ENCODE measurements at regions not wholly inside any gene's neighbourhood (a gene's known extent, or its start where the extent isn't known, plus 50 kb on each side); places are given as distances from the start of the nearest gene placed in this dataset.

DNA sequence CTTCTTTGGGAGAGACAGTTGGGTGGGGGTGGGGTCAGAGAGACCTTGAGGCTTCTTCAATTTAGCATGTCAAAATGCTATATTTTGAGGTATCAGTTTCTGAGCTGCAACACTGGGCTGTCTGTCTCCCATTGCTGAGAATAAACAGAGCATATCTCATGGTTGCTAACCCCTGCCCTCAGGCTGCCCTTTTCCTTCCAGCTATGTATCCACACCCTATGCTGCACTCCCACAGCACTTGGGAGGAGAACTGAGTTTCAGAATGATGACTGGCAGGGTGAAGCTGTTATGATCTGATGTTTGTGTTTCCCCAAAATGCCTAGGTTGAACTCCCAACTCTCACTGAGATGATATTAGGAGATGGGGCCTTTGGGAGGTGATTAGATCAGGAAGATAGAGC is 794.0 kb downstream of the RNF144A start:
- H3K9me3 ChIP-seq (ENCODE audit: low read length) = no peaks in the 10 kb centered on the region
- H3K27ac ChIP-seq (ENCODE audit: low read length) = no peak overlapping the region
- no peaks in the 10 kb centered on the region for H3F3A ChIP-seq (ENCODE audit: insufficient read depth, low read length, poor library complexity, severe bottlenecking)
- no peak overlapping the region for H3K4me3 ChIP-seq (ENCODE audit: low read length)
- no peaks in the 10 kb centered on the region for H3K27me3 ChIP-seq (ENCODE audit: insufficient read depth, low read depth, low read length)
- no peaks in the 10 kb centered on the region for H3K79me2 ChIP-seq (replicated peaks; ENCODE audit: insufficient read depth, low read length)
- no peaks in the 10 kb centered on the region for H3K9me2 ChIP-seq (ENCODE audit: insufficient read depth, low read length)
- H3K4me2 ChIP-seq (ENCODE audit: low read length) = no peak overlapping the region
- no peak overlapping the region for H2AFZ ChIP-seq (ENCODE audit: low read depth, low read length)
- H3K9ac ChIP-seq (ENCODE audit: low read length) = no peak overlapping the region
- H4K20me1 ChIP-seq (ENCODE audit: insufficient read depth) = no peaks in the 10 kb centered on the region
- TF ChIP-seq, protein P1, sequence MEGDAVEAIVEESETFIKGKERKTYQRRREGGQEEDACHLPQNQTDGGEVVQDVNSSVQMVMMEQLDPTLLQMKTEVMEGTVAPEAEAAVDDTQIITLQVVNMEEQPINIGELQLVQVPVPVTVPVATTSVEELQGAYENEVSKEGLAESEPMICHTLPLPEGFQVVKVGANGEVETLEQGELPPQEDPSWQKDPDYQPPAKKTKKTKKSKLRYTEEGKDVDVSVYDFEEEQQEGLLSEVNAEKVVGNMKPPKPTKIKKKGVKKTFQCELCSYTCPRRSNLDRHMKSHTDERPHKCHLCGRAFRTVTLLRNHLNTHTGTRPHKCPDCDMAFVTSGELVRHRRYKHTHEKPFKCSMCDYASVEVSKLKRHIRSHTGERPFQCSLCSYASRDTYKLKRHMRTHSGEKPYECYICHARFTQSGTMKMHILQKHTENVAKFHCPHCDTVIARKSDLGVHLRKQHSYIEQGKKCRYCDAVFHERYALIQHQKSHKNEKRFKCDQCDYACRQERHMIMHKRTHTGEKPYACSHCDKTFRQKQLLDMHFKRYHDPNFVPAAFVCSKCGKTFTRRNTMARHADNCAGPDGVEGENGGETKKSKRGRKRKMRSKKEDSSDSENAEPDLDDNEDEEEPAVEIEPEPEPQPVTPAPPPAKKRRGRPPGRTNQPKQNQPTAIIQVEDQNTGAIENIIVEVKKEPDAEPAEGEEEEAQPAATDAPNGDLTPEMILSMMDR (IDR thresholded peaks at IDR 0.05; ENCODE audit: poor library complexity, severe bottlenecking) = no peak
- TF ChIP-seq TAF1 (IDR thresholded peaks at IDR 0.05; ENCODE audit: low read depth) (no peak), POLR2AphosphoS5 (IDR thresholded peaks at IDR 0.05) (no peak), SMC3 (conservative IDR thresholded peaks at IDR 0.05; ENCODE audit: poor library complexity) (no peak)
- H3K36me3 ChIP-seq (ENCODE audit: insufficient read depth, low read length) = no peaks in the 10 kb centered on the region

DNA sequence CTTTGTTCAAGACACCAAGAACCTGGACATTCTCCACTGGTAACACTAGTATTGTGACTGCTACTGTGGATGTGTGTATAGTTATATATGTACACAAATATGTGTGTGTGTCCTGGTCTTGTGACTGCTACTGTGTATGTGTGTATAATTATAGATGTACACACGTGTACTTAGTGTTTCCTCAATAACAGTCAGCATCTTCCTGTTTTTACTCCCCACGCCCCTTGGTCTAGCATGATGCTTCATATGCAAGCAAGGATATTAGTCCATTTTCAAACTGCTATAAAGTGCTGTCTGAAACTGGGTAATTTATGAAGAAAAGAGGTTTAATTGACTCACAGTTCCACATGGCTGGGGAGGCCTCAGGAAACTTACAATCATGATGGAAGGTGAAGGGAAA is 802.7 kb downstream of the RNF144A start:
- H3K27ac ChIP-seq (ENCODE audit: low read length) = no peak overlapping the region
- H3K9me3 ChIP-seq (ENCODE audit: low read length) = no peaks in the 10 kb centered on the region
- H3K9me2 ChIP-seq (ENCODE audit: insufficient read depth, low read length) = no peaks in the 10 kb centered on the region
- H3K79me2 ChIP-seq (replicated peaks; ENCODE audit: insufficient read depth, low read length) = no peaks in the 10 kb centered on the region
- H3K27me3 ChIP-seq (ENCODE audit: insufficient read depth, low read depth, low read length) = no peaks in the 10 kb centered on the region
- TF ChIP-seq, protein P1 (IDR thresholded peaks at IDR 0.05; ENCODE audit: poor library complexity, severe bottlenecking) = no peak
- TF ChIP-seq MXI1 (conservative IDR thresholded peaks at IDR 0.05; ENCODE audit: poor library complexity, severe bottlenecking) = no peak
- no peak for TF ChIP-seq POLR2AphosphoS5 (IDR thresholded peaks at IDR 0.05)
- no peak overlapping the region for H3K9ac ChIP-seq (ENCODE audit: low read length)
- no peak overlapping the region for H3K4me3 ChIP-seq (ENCODE audit: low read length)
- no peaks in the 10 kb centered on the region for H3F3A ChIP-seq (ENCODE audit: insufficient read depth, low read length, poor library complexity, severe bottlenecking)
- no peak overlapping the region for H3K4me2 ChIP-seq (ENCODE audit: low read length)
- no peaks in the 10 kb centered on the region for H3K36me3 ChIP-seq (ENCODE audit: insufficient read depth, low read length)
- H4K20me1 ChIP-seq (ENCODE audit: insufficient read depth) = no peaks in the 10 kb centered on the region
- H2AFZ ChIP-seq (ENCODE audit: low read depth, low read length) = no peak overlapping the region

DNA sequence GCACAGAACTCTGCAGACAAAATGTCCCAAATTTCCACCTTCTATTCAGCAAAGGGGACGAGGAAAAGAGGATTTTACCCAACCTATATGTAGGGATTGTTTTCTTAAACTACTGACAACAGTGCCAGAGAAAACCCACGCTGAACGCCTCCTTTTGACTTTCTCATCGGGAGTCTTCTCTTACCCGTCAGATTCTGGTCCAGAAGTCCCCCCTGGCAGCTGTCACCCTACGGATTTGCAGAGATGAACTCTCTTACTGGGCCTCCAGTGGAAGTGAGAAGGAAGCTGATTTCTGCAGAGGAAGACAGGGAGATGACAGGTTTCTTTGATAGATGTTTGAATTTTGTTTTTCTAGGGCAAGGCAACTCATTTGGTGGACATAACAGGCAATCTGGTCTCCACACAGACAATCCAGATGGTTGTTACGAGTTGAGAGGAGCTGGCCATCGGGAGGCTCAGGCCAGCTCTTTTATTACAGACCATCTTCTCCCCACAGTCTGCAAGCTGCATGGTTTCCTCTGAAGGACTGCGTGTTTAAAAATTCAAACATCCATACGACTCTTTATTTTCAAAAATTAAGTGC is 804.3 kb downstream of the RNF144A start:
- H3K36me3 ChIP-seq (ENCODE audit: insufficient read depth, low read length) = no peaks in the 10 kb centered on the region
- H3K27ac ChIP-seq (ENCODE audit: low read length) = no peak overlapping the region
- H3K9ac ChIP-seq (ENCODE audit: low read length) = no peak overlapping the region
- no peaks in the 10 kb centered on the region for H3K27me3 ChIP-seq (ENCODE audit: insufficient read depth, low read depth, low read length)
- no peaks in the 10 kb centered on the region for H3K79me2 ChIP-seq (replicated peaks; ENCODE audit: insufficient read depth, low read length)
- TF ChIP-seq TAF1 (IDR thresholded peaks at IDR 0.05; ENCODE audit: low read depth) (no peak), EP300 (conservative IDR thresholded peaks at IDR 0.05; ENCODE audit: poor library complexity, severe bottlenecking) (no peak), POLR2AphosphoS5 (IDR thresholded peaks at IDR 0.05) (no peak), MXI1 (conservative IDR thresholded peaks at IDR 0.05; ENCODE audit: poor library complexity, severe bottlenecking) (no peak), EZH2 (IDR thresholded peaks at IDR 0.05; ENCODE audit: borderline replicate concordance, insufficient read depth, low read length, poor library complexity, severe bottlenecking) (no peak), SMC3 (conservative IDR thresholded peaks at IDR 0.05; ENCODE audit: poor library complexity) (no peak), RAD21 (conservative IDR thresholded peaks at IDR 0.05) (no peak)
- TF ChIP-seq, protein P2, sequence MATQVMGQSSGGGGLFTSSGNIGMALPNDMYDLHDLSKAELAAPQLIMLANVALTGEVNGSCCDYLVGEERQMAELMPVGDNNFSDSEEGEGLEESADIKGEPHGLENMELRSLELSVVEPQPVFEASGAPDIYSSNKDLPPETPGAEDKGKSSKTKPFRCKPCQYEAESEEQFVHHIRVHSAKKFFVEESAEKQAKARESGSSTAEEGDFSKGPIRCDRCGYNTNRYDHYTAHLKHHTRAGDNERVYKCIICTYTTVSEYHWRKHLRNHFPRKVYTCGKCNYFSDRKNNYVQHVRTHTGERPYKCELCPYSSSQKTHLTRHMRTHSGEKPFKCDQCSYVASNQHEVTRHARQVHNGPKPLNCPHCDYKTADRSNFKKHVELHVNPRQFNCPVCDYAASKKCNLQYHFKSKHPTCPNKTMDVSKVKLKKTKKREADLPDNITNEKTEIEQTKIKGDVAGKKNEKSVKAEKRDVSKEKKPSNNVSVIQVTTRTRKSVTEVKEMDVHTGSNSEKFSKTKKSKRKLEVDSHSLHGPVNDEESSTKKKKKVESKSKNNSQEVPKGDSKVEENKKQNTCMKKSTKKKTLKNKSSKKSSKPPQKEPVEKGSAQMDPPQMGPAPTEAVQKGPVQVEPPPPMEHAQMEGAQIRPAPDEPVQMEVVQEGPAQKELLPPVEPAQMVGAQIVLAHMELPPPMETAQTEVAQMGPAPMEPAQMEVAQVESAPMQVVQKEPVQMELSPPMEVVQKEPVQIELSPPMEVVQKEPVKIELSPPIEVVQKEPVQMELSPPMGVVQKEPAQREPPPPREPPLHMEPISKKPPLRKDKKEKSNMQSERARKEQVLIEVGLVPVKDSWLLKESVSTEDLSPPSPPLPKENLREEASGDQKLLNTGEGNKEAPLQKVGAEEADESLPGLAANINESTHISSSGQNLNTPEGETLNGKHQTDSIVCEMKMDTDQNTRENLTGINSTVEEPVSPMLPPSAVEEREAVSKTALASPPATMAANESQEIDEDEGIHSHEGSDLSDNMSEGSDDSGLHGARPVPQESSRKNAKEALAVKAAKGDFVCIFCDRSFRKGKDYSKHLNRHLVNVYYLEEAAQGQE (IDR thresholded peaks at IDR 0.05; ENCODE audit: borderline replicate concordance) = no peak
- TF ChIP-seq, protein P1 (IDR thresholded peaks at IDR 0.05; ENCODE audit: poor library complexity, severe bottlenecking) = no peak
- no peaks in the 10 kb centered on the region for H3K9me3 ChIP-seq (ENCODE audit: low read length)
- H4K20me1 ChIP-seq (ENCODE audit: insufficient read depth) = no peaks in the 10 kb centered on the region
- no peak overlapping the region for H3K4me3 ChIP-seq (ENCODE audit: low read length)
- no peak overlapping the region for H3K4me2 ChIP-seq (ENCODE audit: low read length)
- H3F3A ChIP-seq (ENCODE audit: insufficient read depth, low read length, poor library complexity, severe bottlenecking) = no peaks in the 10 kb centered on the region
- no peaks in the 10 kb centered on the region for H3K9me2 ChIP-seq (ENCODE audit: insufficient read depth, low read length)
- no peak overlapping the region for H2AFZ ChIP-seq (ENCODE audit: low read depth, low read length)

All from neural cell (in vitro differentiated cells).